GM18505 (cell line): ENCODE measurements at regions not wholly inside any gene's neighbourhood (a gene's known extent, or its start where the extent isn't known, plus 50 kb on each side); places are given as distances from the start of the nearest gene placed in this dataset.

Experiments
- ATAC-seq: cut with Tn5 transposase; IDR thresholded peaks from one replicate; pipeline ENCODE4 v1.9.1; 2021; ENCODE audit not compliant: unreplicated experiment
- POLR2A ChIP-seq: IDR thresholded peaks from 4 replicates; pipeline ENCODE4 v1.6.1; 2011; ENCODE audit warnings: borderline replicate concordance; ENCODE audit not compliant: insufficient read depth, insufficient read length; ENCODE audit errors: extremely low read depth

DNA sequence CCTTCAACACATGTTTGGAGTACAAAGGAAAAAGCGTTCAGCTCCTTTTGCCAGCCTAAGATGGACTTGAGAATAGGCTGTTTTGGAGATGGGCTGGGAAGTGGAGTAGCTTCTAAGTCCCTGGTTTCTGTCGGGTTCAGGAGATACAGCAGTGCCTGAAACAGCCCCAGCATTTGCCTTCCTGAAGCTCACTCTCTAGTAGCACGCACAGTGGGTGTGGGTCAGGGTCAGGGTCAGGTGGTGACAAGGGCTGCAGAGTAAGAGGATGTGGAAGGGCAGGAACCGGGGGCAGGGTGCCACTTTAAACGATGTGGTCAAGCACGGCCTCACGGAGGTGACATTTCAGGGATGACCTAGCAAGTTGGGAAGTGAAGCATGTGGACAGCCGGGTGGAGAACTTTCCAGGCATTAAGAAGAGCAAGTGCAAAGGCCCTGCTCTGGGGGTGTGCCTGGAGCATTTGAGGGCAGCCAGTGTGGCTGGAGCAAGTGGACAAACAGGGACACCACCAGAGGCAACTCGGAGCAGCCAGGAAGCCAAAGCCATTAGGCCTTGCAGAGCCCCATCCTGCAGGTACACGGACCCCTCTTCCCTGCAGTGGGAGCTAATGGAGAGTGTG, 382.2 kb upstream of the ZMIZ1 start:
- no peak for ATAC-seq

DNA sequence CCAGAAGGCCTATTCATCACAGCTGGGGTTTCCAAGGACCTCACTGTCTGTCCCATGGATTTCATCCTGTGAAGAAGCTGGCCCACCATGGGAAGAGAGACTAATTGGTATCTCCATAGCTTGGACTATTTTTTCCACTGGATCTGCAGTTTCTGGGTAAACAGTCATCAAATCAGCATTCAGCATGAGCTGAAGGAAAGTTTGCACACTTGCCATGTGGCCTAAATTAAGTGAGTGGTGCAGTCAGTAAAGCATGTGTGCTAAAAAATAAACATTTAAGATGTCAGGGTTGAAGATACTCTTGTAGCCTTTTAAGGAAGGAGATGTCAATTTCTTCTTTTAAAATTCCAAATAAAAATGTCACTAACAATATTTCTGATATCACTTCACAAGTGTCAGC, 381.1 kb upstream of the ZMIZ1 start:
- ATAC-seq, result no peak
- TF ChIP-seq POLR2A, result no peak

More for the DNA sequence above, 382.2 kb upstream of the ZMIZ1 start:
- no peak for TF ChIP-seq POLR2A

DNA sequence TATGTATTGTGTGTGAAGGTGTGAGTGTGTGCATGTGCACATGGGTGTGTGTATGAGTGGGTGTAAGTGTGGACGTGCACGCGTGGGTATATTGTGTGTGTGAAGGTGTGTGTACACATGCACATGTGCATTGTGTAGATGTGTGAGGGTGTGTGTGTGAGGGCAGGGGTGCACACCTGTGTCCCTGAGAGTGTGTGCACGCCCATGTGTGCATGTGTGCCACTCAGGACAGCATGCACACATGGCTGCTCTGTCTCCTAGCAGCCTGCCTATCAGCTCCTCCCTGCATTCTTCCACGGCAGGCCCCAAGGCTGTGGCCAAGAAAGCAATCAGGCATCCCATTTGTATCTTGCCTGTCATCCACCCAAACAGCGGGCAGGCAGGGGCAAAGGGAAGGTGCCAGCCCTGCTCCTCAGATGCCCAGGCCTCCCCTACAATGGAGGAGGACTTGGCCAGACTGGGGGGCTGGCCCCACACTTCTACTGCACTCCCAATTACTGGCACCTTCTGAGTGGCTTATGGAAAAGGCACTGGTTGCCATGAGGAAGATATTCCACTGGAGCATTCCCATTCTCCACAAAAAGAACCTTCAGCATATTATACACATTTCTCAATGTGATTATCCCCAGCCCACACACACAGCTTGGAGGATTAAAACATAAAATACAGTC, 380.4 kb upstream of the ZMIZ1 start:
- TF ChIP-seq POLR2A, result no peak
- ATAC-seq, result no peak

- ATAC-seq, result no peak
- TF ChIP-seq POLR2A, result no peak
Observed at GRCh38 chr10:78688901-78689583, 379.7 kb upstream of the ZMIZ1 start.

DNA sequence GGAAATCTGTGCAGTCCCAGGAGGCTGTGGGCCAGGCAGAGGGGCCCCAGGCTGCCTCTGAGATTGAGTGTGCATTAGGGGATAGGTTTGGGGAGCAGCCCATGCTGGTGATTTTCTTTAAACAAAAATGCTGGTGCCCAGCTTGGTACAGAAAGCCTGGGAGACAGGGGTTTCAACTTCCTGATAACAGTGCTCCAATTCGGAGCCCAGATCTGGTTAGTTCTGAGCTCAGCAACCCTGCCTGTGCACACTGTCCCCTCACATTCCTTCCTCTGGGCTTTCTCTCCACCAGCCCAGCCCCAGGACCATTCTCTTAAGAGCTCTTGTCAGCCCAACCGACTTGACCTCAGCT, 379.2 kb upstream of the ZMIZ1 start:
- TF ChIP-seq POLR2A, result no peak
- ATAC-seq, result no peak

GRCh38 chr10:78690354-78691111, 378.2 kb upstream of the ZMIZ1 start:
- ATAC-seq, result no peak
- TF ChIP-seq POLR2A, result no peak

- TF ChIP-seq POLR2A, result no peak
- no peak for ATAC-seq
Observed at GRCh38 chr10:78691301-78692030, 377.3 kb upstream of the ZMIZ1 start.

DNA sequence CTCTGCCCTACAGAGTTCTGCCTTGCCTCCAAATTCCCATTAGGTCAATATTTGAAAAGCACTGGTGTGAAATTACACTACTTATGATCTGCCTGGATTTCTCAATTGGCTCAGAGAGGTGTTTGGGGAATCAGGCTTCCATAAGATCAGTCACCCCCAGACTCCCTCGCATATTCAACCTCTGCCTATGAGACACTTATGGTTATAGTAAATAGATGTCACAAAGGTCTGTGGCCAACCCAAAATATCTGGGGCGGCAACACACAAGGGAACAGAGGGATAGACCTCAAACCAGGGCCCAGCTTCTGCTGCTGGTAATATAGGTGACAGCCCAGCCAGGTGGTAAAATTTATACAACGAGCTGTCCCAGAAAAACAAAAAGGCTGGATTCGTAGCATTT, 376.7 kb upstream of the ZMIZ1 start:
- TF ChIP-seq POLR2A, result no peak
- no peak for ATAC-seq

- ATAC-seq, result no peak
- no peak for TF ChIP-seq POLR2A
Observed at GRCh38 chr10:78695846-78696245, 372.9 kb upstream of the ZMIZ1 start.

GRCh38 chr10:78696791-78697395, 371.9 kb upstream of the ZMIZ1 start:
- no peak for TF ChIP-seq POLR2A
- no peak for ATAC-seq

DNA sequence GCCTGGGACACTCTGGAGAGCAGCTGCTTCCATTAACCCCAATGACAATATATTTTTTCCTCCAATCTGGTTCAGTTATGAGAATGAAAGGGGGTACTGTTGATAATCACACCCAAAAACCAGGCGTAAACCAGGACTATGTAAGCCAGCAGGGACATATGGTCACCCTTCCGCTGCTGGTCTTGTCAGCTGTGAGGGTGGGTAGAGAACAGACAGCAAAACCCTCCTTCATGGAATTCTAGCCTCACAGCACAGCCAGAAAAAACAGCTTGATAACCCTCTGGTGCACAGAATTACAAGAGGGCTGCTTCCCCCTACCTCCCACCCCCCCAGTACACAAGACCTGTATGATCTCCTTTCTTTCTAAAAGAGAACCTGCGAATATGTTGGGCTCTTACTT, 368.8 kb upstream of the ZMIZ1 start:
- no peak for ATAC-seq
- TF ChIP-seq POLR2A, result no peak

GRCh38 chr10:78700413-78700812, 368.4 kb upstream of the ZMIZ1 start:
- TF ChIP-seq POLR2A, result no peak
- ATAC-seq, result no peak

- no peak for TF ChIP-seq POLR2A
- ATAC-seq, result no peak
Observed at GRCh38 chr10:78700816-78701520, 367.8 kb upstream of the ZMIZ1 start.

- ATAC-seq, result no peak
- no peak for TF ChIP-seq POLR2A
Observed at GRCh38 chr10:78702186-78702585, 366.6 kb upstream of the ZMIZ1 start.
